ENCODE measurements at regions not wholly inside any gene's neighbourhood (a gene's known extent, or its start where the extent isn't known, plus 50 kb on each side); places are given as distances from the start of the nearest gene placed in this dataset.

- TF ChIP-seq POLR2A (IDR thresholded peaks at IDR 0.05; ENCODE audit: low read length) (no peak), GATA1 (IDR thresholded peaks at IDR 0.05; ENCODE audit: low read depth, low read length) (no peak)
These were observed 645.8 kb downstream of the STIM2 start for GRCh38 chr4:27506401-27506800.
